ENCODE measurements at regions not wholly inside any gene's neighbourhood (a gene's known extent, or its start where the extent isn't known, plus 50 kb on each side); places are given as distances from the start of the nearest gene placed in this dataset.
A peak's percentile ranks its signal among the peaks of the same experiment; 100 is the strongest.
"Not testable (repeated sequence)": the region's sequence is repeated elsewhere in the genome, so short reads cannot be mapped to it uniquely, and the experiment has no call there.

DNA sequence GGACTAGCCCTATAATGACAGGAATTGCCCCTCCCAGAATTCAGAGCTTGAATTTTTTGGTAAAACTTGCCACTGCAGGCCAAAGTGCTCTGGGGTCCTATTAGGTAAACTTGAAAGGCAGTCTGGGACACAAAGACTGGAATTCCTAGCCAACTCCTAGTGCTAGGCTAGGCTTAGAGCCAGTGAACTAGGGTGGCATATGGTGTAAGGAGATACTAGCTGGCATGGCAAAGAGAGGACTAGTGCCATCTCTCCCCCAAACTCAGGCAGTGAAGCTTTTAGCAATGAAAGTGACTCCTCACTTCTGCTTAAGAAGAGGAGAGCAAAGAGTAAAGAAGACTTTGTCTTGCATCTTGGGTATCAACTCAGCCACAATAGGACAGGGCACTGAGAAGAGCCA lies 410.5 kb upstream of the CNTNAP5 start:
- no peak for DNase-seq

DNA sequence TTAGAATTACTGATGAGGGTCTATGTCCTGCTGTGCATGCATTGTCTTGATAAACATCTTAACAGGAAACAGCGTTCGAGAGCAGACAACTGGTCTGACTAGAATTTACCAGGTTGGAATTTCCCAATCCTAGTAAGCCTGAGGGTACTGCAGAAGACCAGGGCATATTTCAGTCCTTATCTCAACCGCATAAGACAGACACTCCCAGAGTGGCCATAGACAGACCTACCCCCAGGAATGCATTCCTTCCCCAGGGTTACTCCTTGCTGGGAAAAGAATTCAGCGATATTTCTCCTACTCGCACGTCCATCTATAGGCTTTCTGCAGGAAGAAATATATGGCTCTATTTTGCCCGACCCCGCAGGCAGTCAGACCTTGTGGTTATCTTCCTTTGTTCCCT lies 406.4 kb upstream of the CNTNAP5 start:
- DNase-seq = not testable (repeated sequence)

DNA sequence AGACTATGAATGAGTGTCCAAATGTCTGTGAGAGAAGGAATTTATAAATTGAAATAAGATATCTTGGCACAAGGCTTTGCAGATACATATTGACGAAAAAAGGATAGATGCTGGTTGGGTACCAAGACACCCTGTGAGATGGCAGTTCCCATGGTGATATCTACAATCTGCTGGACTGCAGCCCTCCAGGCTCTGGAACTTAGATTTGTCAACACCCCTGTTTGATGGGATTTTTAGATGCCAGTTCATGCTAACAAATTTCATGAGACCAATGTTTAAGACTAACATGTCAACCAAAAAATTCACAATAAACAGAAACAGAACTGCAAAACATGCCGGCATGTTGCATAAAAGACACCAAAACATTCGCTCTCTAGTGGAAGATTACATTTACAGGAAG lies 400.3 kb upstream of the CNTNAP5 start:
- no peak for DNase-seq

DNA sequence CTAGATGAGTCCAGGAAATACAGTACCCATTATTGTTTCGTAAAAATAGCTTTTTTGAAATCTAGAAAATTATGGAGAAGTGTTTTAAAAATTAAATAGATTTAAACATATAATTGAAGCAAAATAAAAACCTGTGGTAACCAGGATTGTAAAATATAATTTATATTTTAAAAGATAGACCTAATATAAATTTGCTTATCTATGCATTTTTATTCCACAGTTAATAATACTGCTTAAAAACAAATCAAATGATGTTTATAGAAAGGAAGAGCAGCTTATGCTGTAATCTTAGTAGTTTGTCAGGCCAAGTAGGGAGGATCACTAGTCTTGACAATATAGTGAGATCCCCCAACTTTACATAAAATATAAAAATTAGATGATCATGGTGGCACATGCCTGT lies 388.9 kb upstream of the CNTNAP5 start:
- DNase-seq = no peak

DNA sequence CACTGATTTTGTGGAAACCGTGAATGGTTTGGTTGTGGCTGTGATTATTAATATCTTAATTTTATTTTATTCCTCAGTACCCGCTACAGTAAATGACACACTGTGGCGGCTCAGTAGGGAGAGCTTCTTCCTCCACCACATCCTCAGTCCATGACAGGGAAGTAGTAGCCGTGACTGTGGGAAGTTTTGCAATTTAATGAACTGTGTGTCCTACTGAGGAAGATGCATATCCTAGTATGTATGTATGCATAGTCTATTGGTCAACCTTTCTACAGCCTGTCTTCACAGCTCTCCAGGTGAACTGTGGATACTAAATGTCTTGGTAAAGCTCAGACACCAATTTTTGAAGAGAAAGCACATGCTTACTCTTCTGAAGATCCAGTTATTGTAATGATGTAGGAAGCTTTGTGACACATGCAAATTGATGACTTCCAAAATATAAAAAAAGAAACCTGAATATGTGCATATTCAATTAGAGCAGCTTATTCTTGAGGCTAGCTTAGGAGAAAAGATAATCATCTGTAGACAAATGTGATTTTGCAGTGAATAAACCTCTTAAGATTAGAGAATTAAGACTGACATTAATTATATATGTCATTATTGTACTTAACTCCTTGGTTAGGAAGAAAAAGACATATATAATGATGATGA lies 384.3 kb upstream of the CNTNAP5 start:
- DNase-seq = no peak

DNA sequence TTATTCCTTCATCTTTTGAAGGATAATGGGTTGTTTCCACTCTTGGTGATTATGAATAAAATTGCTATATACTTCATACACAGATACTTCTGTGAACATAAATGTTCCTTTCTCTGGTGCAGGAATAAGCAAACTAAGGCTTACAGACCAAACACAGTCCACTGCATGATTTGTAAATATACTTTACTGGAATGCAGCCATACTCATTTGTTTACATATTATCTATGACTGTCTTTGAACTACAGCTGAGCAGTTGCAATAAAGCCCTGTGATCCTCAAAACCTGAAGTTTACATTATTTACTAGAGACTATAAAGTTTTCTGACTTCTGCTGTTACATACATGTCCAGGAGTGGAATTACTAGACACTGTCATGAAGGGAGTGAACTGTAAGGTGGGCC lies 381.0 kb upstream of the CNTNAP5 start:
- DNase-seq = no peak

DNA sequence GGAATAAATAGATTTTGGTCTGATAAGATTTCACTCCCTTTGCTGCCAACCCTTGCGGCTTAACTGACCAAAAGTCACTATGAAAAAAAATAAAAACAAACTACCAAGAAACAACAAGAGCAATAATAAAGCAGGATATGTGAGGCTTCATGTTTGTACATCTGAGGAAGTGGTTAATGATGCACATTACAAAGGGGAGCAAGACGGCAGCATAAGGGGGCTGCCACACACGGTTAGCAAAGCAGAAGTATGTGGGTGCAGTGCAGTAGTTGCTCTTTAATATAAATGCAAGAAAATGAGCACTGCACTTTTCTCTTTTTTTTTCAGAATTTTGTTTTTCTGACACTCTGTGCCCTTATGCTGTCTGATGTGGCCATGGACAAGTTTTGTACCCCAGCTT lies 377.1 kb upstream of the CNTNAP5 start:
- no peak for DNase-seq

DNA sequence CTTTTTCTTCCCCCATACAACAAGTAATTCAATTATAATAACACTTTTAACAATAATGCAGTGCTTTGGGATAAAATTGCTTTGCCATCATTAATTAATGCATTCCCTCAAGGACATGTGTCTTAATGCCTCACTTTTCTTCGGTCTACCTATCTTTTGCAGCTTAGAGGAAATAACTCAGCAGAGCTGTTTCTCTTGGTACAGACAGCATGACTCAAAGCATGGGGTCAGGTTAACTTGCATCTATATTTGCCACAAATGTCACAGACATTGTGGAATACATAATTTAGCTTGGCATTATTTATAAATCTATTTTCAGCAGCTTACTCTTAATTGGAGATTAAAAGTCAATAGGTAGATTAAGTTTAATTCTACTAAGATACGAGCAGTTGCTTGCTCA lies 376.1 kb upstream of the CNTNAP5 start:
- DNase-seq = no peak

DNA sequence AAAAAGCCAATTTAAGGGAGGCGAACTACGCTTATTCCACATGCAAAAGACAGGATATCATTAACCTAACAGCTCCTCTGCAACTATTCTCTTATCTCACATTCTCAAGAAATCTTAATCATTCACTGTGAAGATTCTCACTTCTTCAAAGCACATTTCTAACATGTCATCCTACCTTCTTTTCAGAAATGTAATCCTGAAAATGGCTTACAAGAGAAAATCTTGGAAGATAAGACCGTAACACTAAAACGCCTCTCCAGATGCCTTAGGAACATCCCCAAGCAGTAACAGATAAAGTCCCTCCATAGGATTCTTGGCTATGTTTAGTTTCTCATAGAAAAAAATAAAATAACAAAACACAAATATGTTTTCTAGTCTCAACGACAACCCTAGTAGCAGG lies 373.9 kb upstream of the CNTNAP5 start:
- DNase-seq = no peak

DNA sequence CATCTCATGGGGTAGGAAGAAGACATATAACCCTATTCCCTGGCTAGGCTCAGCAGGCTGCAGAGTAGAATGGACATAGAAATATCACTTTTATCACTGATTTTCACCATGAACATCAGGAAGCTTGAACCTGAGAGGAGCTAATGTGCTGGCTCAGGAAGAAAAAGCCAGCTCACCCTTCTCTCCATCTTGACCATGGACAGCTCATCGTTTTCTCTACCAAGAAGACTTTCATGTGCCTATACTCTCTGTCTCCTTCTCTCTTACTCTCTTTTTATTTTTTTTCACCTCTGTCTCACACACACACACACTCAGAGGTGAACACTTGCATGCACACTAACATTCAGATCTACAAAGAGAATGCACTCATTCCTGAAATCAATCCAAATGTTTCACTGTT lies 372.8 kb upstream of the CNTNAP5 start:
- no peak for DNase-seq

DNA sequence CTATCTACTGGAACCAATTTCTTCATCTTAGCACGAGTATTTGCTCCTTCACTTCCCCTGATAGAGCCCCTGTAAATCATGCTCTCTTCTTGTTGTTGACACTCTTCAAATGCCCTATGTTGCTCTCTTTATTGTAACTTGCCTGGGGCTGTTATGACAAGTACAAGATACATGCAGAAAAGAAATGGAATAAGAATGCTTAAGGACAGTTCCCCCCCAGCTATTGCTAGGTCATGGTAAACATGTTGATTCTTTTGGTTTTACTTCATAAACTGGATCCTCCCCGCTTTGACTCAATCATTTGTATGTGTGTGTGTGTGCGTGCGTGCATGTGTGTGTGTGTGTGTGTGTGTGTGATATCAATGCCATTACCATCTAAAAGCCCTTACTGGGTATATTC lies 368.5 kb upstream of the CNTNAP5 start:
- no peak for DNase-seq

DNA sequence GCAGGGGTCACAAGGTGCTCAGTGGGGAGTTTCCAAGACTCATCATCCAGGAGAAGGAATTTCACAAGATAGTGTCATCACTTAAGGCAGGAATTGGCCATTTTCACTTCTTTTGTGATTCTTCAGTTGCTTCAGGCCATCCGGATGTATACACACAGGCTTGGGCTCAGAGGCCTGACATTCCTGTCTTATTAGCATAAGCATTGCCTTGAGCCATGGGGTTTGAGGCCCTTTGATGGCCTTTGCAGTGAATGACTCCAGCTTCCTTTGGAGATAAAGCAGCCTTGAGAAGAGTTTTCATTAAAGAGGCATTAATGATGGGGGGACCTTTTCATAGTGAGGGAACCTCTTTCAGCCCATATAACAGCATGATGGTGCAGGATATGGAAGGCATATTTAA lies 366.0 kb upstream of the CNTNAP5 start:
- peak; percentile 20 for DNase-seq

DNA sequence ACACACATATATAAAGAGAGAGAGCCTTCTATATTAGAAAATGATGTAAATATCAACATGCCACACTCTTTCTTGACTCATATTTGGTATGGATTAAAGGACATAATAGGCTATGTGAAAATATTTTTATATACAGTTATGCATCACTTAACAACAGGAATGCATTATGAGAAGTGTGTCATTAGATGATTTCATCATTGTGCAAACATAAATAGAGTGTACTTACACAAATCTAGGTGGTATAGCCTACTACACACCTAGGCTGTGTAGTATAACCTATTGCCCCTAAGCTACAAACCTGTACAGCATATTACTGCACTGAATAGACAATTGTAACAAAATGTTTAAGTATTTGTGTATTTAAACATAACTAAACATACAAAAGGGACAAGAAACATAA lies 354.8 kb upstream of the CNTNAP5 start:
- DNase-seq = no peak

DNA sequence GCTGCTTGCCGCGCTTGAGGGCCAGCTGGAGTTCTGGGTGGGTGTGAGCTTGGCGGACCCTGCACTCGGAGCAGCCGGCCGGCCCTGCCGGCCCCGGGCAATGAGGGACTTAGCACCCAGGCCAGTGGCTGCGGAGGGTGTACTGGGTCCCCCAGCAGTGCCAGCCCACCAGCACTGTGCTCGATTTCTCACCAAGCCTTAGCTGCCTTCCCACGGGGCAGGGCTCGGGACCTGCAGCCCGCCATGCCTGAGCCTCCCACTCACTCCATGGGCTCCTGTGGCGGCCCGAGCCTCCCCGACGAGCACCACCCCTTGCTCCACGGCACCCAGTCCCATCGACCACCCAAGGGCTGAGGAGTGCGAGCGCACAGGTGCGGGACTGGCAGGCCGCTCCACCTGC lies 341.3 kb upstream of the CNTNAP5 start:
- DNase-seq = not testable (repeated sequence)

DNA sequence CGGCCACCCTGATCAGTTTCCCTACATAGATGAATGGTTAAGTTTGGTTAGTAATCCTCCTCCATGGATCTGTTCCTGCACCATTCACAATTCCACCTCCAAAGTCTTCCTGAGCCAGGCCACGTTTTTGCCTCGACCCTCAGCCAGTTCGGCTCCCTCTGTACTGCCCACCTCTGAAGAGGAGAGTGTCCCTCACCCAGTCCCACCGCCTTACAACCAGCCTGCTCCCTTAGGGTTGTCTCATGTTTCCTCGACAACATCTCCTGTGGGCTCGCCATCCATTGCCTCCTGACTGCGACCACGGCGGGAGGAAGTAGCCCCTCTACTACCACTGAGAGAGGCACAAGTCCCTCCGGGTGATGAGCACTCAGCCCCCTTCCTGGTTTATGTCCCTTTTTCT lies 338.0 kb upstream of the CNTNAP5 start:
- no peak for DNase-seq

DNA sequence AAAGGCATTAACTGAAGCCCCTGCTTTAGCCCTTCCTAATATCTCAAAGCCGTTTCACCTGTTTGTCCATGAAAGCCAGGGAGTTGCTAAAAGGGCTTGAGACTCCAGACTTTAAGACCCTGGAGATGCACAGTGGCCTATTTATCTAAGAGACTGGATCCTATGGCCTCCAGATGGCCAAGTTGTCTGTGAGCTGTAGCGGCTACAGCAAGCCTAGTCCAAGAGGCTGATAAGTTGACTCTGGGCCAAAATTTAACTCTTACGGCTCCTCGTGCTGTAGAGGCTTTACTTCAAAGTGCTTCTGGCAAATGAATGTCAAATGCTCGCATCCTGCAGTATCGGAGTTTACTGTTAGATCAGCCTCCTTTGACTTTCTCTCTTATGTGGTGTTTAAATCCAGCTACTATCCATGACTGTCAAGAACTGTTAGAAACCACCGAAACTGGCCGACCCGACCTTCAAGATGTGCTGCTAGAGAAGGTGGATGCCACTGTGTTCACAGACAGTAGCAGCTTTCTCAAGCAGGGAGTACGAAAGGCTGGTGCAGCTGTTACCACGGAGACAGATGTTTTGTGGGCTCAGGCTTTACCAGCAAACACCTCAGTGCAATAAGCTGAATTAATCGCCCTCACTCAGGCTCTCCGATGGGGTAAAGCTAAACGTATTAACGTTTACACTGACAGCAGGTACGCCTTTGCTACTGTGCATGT lies 336.7 kb upstream of the CNTNAP5 start:
- no peak for DNase-seq

DNA sequence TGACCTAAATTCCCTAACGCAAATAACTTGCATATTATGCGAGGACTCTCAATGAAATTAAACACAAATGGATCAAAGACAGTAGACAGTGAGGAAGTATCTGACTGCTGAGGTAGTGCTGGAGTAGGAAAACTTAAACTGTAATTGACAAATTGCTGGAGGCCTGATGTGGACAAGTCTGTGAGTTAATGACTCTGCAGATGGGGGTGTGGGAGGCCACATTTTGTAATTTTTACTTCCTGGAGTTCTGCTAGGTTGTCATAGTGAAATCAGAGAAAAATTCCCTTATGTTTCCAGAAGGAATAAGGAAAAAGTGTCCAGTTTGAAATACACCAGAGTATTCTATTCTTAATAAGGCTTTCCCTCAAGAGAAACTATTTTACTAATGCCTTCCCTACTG lies 333.0 kb upstream of the CNTNAP5 start:
- DNase-seq = no peak

DNA sequence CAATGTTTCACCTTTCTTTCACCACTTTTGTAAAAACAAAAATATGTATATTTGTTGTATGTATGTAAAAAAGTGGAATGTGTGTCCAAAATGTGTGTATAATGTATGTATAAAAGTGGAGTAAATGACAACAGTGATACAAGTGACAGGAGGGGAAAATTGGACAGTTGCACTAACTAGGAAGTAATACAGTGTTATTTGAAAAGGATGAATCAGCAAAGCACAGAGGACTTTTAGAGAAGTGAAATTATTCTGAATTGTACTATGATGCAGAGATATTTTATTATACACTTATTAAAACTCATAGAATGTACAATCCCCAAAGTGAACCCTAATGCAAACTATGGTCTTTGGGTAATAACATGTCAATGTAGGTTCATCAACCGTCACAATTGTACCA lies 331.3 kb upstream of the CNTNAP5 start:
- no peak for DNase-seq

DNA sequence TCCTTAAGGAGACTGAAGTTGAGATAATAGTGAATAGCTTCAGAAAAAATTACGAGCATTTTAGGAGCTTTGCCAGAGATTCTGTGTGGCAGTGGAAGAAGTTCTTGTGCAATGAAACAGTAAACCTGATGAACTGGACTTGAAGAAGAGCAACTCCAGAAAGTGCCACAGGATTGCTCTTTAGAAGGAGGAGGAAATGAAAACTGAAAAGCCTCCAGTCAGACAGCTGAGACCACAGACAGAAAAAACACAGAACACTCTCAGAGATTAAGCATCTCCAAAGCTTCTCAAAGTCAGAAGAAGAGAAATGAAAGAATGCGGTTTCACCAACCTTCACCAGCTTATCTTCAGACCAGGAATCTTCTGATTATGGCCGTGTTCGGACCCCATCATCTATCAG lies 329.7 kb upstream of the CNTNAP5 start:
- DNase-seq = no peak

DNA sequence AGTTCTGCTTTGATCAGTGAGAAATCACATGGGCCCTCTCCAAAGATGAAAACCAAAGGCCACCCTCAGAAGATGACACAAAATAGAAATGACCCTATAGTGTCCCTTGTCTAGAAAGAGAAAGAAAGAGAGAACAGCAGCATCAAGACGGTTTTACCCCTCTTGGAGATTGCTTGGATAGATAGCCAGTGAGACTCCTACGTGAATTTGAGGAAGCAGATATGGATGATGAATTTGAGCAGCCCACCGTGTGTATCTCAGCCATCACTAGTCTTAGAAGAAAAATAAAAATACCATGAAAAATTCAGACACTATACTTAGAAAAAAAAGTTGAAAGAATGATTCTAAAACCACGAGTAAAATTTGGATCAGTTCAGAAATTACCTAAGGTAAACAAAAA lies 329.1 kb upstream of the CNTNAP5 start:
- no peak for DNase-seq

DNA sequence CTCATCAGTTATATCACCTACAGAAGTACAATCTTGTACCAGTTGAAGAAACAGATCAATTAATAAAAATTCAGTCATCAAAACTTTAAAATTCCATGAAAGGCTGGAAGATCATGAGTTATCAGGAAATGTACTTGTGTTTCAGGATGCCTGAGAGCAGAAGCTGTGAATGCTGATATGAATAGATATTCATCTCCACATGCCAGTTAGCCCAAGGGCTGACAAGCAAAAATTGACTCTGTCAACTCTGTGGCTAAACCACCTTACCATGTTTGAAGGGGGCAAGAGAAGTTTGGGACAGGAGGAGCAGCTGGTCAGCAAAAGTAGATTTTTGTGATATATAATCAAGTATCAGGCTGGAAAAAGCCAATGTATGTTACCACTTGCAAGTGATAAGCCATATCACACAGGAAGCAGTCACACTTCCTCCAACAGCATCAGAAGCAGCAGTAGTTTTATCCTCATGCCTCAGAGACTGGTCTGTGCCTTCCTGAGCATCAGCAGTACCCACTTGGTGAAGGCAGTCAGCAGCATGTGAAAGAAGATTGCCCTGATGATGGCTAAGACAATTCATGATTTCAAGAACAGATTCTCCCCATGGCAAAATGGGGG lies 328.2 kb upstream of the CNTNAP5 start:
- DNase-seq = no peak

DNA sequence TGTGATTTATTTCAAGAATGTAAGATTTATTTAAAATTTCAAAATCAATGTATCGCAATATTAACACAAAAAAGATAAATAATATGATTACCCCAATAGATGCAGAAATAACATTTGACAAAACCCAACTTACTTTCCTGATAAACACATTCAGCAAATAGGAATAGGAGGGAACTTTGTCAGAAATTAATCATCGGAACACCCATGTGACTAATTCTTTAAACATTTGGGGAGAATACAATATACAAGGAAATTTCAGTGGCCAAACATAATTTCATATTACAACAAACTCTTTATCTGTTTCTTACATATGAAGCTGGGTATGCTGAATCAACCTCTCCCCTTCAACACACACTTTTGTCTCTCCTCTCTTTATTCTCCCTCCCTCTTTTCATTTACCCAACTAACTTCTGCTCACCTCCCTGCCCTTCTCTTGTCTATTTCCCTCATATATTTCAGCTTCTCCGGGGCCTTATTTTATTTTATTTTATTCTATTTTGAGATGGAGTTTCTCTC lies 309.6 kb upstream of the CNTNAP5 start:
- no peak for DNase-seq

DNA sequence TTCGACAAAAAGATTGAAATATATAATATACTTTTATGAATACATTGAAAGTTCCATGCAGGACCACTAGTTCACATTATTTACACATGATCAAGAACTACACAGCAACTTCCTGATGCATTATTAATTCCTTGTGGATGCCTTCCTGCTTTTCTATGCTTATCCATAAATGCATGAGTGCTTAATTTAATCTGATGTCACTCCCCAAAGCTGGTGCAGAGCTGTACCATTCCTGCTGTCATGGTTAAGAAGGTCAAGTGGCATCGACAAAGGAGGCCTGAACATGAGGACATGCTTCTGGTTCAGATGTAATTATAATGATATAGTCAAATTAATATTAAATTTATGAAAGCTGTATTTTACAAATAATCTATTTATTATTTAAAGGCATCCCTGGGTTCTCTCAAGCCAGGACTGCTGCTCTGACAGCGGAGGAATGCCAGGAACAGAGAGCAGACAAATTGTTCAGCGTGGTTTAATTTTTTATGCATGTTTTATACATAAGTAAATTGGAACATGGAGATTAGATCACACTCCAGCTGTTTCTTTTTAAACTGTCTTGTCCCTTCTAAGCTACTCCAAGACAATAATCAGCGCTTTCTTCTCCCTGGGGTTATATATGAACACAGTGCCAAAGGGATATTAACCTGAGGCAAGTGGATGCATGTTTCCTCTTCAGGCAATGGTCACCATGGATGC lies 307.3 kb upstream of the CNTNAP5 start:
- DNase-seq = no peak

DNA sequence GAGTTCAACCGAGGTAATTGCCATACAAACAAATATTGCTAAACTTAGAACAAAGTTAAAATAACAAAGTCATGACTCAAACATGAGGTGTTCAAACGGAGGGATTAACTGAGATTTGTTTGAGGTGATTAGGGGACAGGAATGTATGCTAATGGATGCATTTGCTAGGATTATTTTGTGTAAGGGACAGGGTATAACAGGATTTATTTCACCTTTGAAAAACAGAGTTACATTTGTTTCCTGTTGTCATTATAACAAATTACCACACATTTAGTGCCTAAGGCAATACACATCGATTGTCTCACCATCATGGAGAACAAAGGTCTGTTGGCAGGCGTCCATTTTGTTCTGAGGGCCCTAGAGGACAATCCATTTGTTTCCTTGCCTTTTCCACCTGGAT lies 304.3 kb upstream of the CNTNAP5 start:
- no peak for DNase-seq
